B cell (primary cell): ENCODE measurements at regions not wholly inside any gene's neighbourhood (a gene's known extent, or its start where the extent isn't known, plus 50 kb on each side); places are given as distances from the start of the nearest gene placed in this dataset.

Experiments used
- CTCF ChIP-seq: fragments of 200-600 bp; IDR thresholded peaks from one replicate; pipeline ENCODE4 v1.8.0; 2022; ENCODE audit warnings: antibody characterized with exemption, mild to moderate bottlenecking
- EZH2 ChIP-seq: IDR thresholded peaks from 2 replicates; pipeline ENCODE4 v1.6.1; 2012; ENCODE audit warnings: borderline replicate concordance, low read depth, mild to moderate bottlenecking, moderate library complexity, low read length; ENCODE audit not compliant: insufficient read depth, poor library complexity, severe bottlenecking

DNA sequence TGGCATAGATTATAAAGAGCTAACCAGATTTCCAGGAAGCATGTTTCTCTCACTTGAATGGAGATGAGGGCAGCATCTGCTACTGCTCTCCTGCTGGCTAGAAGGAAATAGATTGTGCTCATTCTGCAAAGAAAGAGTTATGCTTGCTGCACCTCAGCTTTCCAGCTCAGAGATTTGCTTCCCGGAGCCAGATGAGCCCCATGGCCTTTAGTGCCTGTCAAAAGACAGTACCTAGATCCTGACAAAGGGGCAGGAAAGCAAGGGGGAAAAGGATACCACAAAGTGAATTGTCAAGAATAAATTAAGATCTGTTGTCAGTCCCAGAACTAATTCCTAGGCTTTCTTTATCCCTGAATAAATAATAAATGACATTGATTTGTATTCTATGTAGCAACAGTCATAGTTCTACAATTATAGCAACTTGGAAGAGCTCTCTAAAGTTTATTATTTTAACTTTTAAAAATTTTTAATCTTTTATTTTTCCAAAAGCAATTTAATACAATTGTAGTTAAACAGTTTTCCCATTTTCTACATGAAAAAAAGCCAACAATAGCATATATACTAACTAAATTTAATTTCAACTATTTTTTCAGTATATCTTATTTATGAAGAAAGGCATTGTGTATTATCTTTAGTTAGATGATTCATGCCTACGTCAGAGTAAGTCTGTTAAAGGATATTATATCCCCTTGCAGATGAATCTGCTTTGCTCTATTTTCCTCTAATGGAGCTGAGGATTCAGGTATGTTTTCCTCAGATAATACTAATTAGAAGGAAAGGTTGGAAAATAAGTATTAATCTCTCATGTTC lies 306.1 kb upstream of the DDI1 start:
- TF ChIP-seq EZH2 (no peak), CTCF (no peak)
